SU-DHL-6 (cell line): ENCODE measurements at regions not wholly inside any gene's neighbourhood (a gene's known extent, or its start where the extent isn't known, plus 50 kb on each side); places are given as distances from the start of the nearest gene placed in this dataset.

Source experiments
- EZH2phosphoT487 ChIP-seq: fragments of 200-600 bp; sonication (generic), shearing (Covaris generic); conservative IDR thresholded peaks from 2 replicates; pipeline ENCODE4 v1.6.1; 2018; ENCODE audit warnings: mild to moderate bottlenecking, antibody characterized with exemption, low read length, moderate library complexity, mixed read lengths
- TF ChIP-seq, protein P1 (sequence below): fragments of 200-600 bp; sonication (generic); IDR thresholded peaks from one replicate; pipeline ENCODE4 v1.5.1; 2017; ENCODE audit warnings: antibody characterized with exemption, mild to moderate bottlenecking, low read length, moderate library complexity; ENCODE audit not compliant: insufficient read depth, poor library complexity, severe bottlenecking

GRCh38 chr5:122674385-122674784 is 100.5 kb upstream of the SNX2 start:
- no peak for TF ChIP-seq EZH2phosphoT487
- TF ChIP-seq, protein P1, sequence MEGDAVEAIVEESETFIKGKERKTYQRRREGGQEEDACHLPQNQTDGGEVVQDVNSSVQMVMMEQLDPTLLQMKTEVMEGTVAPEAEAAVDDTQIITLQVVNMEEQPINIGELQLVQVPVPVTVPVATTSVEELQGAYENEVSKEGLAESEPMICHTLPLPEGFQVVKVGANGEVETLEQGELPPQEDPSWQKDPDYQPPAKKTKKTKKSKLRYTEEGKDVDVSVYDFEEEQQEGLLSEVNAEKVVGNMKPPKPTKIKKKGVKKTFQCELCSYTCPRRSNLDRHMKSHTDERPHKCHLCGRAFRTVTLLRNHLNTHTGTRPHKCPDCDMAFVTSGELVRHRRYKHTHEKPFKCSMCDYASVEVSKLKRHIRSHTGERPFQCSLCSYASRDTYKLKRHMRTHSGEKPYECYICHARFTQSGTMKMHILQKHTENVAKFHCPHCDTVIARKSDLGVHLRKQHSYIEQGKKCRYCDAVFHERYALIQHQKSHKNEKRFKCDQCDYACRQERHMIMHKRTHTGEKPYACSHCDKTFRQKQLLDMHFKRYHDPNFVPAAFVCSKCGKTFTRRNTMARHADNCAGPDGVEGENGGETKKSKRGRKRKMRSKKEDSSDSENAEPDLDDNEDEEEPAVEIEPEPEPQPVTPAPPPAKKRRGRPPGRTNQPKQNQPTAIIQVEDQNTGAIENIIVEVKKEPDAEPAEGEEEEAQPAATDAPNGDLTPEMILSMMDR = no peak
